DOHH2 (cell line): ENCODE measurements at regions not wholly inside any gene's neighbourhood (a gene's known extent, or its start where the extent isn't known, plus 50 kb on each side); places are given as distances from the start of the nearest gene placed in this dataset.

Source experiments
- H3F3A ChIP-seq: fragments of 200-600 bp; sonication (generic), shearing (Covaris generic); 2 replicates; pipeline ENCODE4 v1.6.0; 2016; ENCODE audit warnings: antibody characterized with exemption, mild to moderate bottlenecking; ENCODE audit not compliant: control insufficient read depth, insufficient read depth
- H3K27ac ChIP-seq: fragments of 200-600 bp; sonication (generic); 2 replicates; pipeline ENCODE4 v1.5.1; 2014; ENCODE audit warnings: low read depth, mild to moderate bottlenecking, low read length, moderate library complexity
- H3K27me3 ChIP-seq: fragments of 200-600 bp; sonication (generic); 2 replicates; pipeline ENCODE4 v1.6.1; 2014; ENCODE audit warnings: mild to moderate bottlenecking, low read length, mixed read lengths; ENCODE audit not compliant: control insufficient read depth
- H3K36me3 ChIP-seq: fragments of 200-600 bp; sonication (generic); 2 replicates; pipeline ENCODE4 v1.6.1; 2014; ENCODE audit warnings: mild to moderate bottlenecking, low read length, moderate library complexity, mixed read lengths; ENCODE audit not compliant: control insufficient read depth
- H3K4me1 ChIP-seq: fragments of 200-600 bp; sonication (generic); 2 replicates; pipeline ENCODE4 v1.6.1; 2014; ENCODE audit warnings: mild to moderate bottlenecking, low read length, mixed read lengths; ENCODE audit not compliant: control insufficient read depth
- H3K4me2 ChIP-seq: fragments of 200-600 bp; sonication (generic); 2 replicates; pipeline ENCODE4 v1.6.0; 2014; ENCODE audit warnings: mild to moderate bottlenecking, low read length, moderate library complexity
- H3K4me3 ChIP-seq: fragments of 200-600 bp; sonication (generic); 2 replicates; pipeline ENCODE4 v1.5.1; 2014; ENCODE audit warnings: mild to moderate bottlenecking, low read length, mixed read lengths
- H3K79me2 ChIP-seq: fragments of 200-600 bp; sonication (generic); 2 replicates; pipeline ENCODE4 v1.6.1; 2014; ENCODE audit warnings: mild to moderate bottlenecking, low read length, mixed read lengths; ENCODE audit not compliant: control insufficient read depth
- H3K9me2 ChIP-seq: fragments of 200-600 bp; sonication (generic); replicated peaks from 2 replicates; pipeline ENCODE4 v1.6.1; 2014; ENCODE audit warnings: mild to moderate bottlenecking, low read length, mixed read lengths; ENCODE audit not compliant: control insufficient read depth
- H3K9me3 ChIP-seq: fragments of 200-600 bp; sonication (generic); 2 replicates; pipeline ENCODE4 v1.6.1; 2014; ENCODE audit warnings: antibody characterized with exemption, low read length, mixed read lengths; ENCODE audit not compliant: control insufficient read depth, insufficient read depth
- H4K20me1 ChIP-seq: fragments of 200-600 bp; sonication (generic); 2 replicates; pipeline ENCODE4 v1.6.0; 2014; ENCODE audit warnings: low read depth, mild to moderate bottlenecking, antibody characterized with exemption, low read length, moderate library complexity; ENCODE audit not compliant: control insufficient read depth, insufficient read depth
- EZH2phosphoT487 ChIP-seq: fragments of 200-600 bp; sonication (generic); IDR thresholded peaks from 2 replicates; pipeline ENCODE4 v1.6.1; 2017; ENCODE audit warnings: borderline replicate concordance, mild to moderate bottlenecking, antibody characterized with exemption, low read length, moderate library complexity, mixed read lengths
- TF ChIP-seq, protein P1 (sequence below): fragments of 200-600 bp; sonication (generic); IDR thresholded peaks from one replicate; pipeline ENCODE4 v1.5.1; 2014; ENCODE audit warnings: antibody characterized with exemption, mild to moderate bottlenecking, low read depth, low read length; ENCODE audit not compliant: poor library complexity, severe bottlenecking

DNA sequence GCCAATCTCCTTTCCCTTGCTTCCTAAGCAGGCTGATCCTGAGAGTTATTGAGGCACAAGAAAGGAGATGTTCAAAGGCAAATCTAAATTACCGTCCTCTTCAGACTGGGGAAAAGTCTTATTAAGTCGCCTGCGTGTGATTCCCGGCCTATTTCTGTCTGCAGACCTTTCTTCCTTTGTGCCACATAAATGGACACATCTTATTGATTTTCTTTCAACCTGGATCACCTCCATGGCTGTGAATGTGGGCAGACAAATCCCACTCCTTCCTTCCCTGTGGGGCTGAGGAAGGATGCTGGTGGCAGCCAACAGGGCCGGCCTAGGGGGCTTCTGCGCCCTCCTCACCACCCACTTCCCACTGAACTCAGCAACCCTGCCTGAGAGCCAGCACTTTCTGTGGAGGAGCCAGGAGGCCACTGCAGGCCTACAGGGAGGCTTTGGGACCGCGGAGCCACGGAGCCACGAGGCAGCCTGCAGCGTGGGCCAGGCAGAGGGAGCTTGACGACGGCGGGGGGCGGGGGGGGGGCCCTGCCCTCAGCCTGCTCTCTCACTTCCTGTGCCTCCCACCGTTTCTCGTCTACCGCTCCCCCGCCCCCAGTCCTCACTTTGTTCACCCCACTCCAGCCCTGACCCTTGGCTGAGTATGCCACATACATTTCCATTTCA is 73.6 kb upstream of the LMO1 start:
- Histone ChIP-seq H4K20me1 (no peaks in the 10 kb centered on the region), H3F3A (no peaks in the 10 kb centered on the region), H3K4me1 (no peaks in the 10 kb centered on the region), H3K36me3 (no peaks in the 10 kb centered on the region), H3K27ac (no peak overlapping the region), H3K4me3 (no peak overlapping the region), H3K4me2 (no peak overlapping the region), H3K79me2 (no peaks in the 10 kb centered on the region), H3K9me3 (no peaks in the 10 kb centered on the region), H3K9me2 (no peaks in the 10 kb centered on the region), H3K27me3 (no peaks in the 10 kb centered on the region; the same call in 1 of the 2 replicates)
- TF ChIP-seq EZH2phosphoT487 = no peak
- TF ChIP-seq, protein P1, sequence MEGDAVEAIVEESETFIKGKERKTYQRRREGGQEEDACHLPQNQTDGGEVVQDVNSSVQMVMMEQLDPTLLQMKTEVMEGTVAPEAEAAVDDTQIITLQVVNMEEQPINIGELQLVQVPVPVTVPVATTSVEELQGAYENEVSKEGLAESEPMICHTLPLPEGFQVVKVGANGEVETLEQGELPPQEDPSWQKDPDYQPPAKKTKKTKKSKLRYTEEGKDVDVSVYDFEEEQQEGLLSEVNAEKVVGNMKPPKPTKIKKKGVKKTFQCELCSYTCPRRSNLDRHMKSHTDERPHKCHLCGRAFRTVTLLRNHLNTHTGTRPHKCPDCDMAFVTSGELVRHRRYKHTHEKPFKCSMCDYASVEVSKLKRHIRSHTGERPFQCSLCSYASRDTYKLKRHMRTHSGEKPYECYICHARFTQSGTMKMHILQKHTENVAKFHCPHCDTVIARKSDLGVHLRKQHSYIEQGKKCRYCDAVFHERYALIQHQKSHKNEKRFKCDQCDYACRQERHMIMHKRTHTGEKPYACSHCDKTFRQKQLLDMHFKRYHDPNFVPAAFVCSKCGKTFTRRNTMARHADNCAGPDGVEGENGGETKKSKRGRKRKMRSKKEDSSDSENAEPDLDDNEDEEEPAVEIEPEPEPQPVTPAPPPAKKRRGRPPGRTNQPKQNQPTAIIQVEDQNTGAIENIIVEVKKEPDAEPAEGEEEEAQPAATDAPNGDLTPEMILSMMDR = no peak

DNA sequence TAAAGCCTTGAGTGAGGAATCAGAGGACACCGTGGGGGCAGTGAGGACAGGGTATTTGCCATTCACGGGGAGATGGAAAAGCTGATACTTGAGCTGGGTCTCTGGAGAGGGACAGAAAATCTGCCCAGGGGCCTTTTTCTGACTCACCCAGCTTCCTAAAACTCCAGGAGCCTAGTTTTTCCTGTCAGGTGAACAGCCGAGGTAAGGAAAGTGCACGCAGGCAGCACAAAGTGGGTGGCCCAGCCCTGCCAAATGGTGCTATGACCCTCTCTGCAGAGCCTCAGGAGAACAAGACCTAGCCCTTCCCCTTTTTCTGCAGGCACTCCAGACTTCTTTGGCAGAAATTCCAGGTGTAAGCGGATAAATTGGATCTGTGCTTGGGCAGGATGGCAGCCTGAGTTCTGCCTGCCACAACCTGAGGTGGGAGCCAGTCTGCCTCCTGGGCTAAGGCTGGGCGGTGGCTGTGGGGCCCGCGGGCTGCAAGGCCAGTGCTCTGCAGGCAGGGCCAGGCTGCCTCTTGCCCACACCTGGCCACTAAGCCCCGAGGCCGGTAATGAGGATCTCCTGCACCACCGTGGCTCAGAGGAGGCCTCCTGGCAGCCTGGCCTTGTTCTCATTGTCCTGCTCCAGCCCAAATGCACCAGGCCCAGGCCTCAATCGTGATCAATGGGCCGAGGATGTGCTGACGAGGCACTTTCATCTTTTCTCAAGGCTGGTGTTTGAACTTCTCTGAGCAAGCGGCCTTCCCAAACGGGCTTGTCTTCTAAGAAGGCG is 72.9 kb upstream of the LMO1 start:
- Histone ChIP-seq H3K27ac (no peak overlapping the region), H3K9me3 (no peaks in the 10 kb centered on the region), H4K20me1 (no peaks in the 10 kb centered on the region), H3K79me2 (no peaks in the 10 kb centered on the region), H3K4me2 (no peak overlapping the region), H3K36me3 (no peaks in the 10 kb centered on the region), H3F3A (no peaks in the 10 kb centered on the region), H3K4me1 (no peaks in the 10 kb centered on the region), H3K9me2 (no peaks in the 10 kb centered on the region), H3K4me3 (no peak overlapping the region), H3K27me3 (no peaks in the 10 kb centered on the region)
- TF ChIP-seq, protein P1 = no peak
- no peak for TF ChIP-seq EZH2phosphoT487

DNA sequence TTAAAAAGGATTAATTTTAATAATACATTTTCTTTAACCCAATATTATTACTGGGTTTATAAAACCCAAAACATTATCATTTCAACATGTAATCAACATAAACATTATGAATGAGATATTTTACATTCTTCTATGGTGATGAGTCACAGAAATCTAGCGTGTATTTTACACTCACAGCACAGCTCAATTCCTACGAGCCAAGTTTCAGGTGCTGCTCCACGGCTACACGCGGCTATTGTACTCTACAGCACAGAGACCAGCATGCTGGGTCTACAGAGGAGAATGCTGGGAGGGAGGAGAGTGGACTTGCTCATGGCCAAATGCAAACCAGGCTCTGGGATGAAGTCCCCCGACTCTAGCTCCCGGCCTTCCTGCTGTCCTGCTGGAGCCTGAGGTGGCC is 72.0 kb upstream of the LMO1 start:
- Histone ChIP-seq H3K4me1 (no peaks in the 10 kb centered on the region), H4K20me1 (no peaks in the 10 kb centered on the region), H3K36me3 (no peaks in the 10 kb centered on the region), H3K4me2 (no peak overlapping the region), H3K79me2 (no peaks in the 10 kb centered on the region), H3K9me2 (no peaks in the 10 kb centered on the region), H3K27ac (no peak overlapping the region), H3K9me3 (no peaks in the 10 kb centered on the region), H3K4me3 (no peak overlapping the region), H3F3A (no peaks in the 10 kb centered on the region), H3K27me3 (no peaks in the 10 kb centered on the region)
- no peak for TF ChIP-seq EZH2phosphoT487
- TF ChIP-seq, protein P1 = no peak
